ENCODE measurements at regions not wholly inside any gene's neighbourhood (a gene's known extent, or its start where the extent isn't known, plus 50 kb on each side); places are given as distances from the start of the nearest gene placed in this dataset.

- no peak for TF ChIP-seq CTCF (tag by site-specific recombination; IDR thresholded peaks at IDR 0.05)
- TF ChIP-seq REST (tag by site-specific recombination; IDR thresholded peaks at IDR 0.05), result no peak
These were observed 178.2 kb downstream of the AKR1D1 start for GRCh38 chr7:138254444-138254843.

Measured in HEK293 (cell line).